Keratinocyte (primary cell): ENCODE measurements at regions not wholly inside any gene's neighbourhood (a gene's known extent, or its start where the extent isn't known, plus 50 kb on each side); places are given as distances from the start of the nearest gene placed in this dataset.

ENCODE experiments used
- DNase-seq: peaks from one replicate; pipeline ENCODE4 v3.0.0-alpha.2; 2011; ENCODE audit warnings: low read depth, missing footprints, low spot score
- FAIRE-seq: peaks from 2 replicates; lab custom pipeline; 2011; peaks lifted over from hg19 to GRCh38; lab: Jason Lieb, UNC
- H2AFZ ChIP-seq: 2 replicates; pipeline ENCODE4 v1.6.0; 2012; ENCODE audit warnings: low read length, control low read depth, inconsistent platforms; ENCODE audit not compliant: control insufficient read depth
- H3K27ac ChIP-seq: 2 replicates; pipeline ENCODE4 v1.5.1; 2011; ENCODE audit warnings: low read length; ENCODE audit not compliant: control insufficient read depth, insufficient read depth
- H3K27me3 ChIP-seq: 3 replicates; pipeline ENCODE4 v1.6.0; 2011; ENCODE audit warnings: low read length; ENCODE audit not compliant: control insufficient read depth, insufficient read depth; ENCODE audit errors: extremely low read depth
- H3K36me3 ChIP-seq, 2 experiments: 2 replicates in 1 of 2; 3 replicates in 1 of 2; pipeline ENCODE4 v1.5.1; 2011; ENCODE audit warnings: low read length in 2 of 2, mild to moderate bottlenecking in 1 of 2; ENCODE audit not compliant: control insufficient read depth in 2 of 2, insufficient read depth in 2 of 2; ENCODE audit errors: extremely low read depth in 1 of 2
- H3K4me1 ChIP-seq: 3 replicates; pipeline ENCODE4 v1.5.1; 2011; ENCODE audit warnings: low read length; ENCODE audit not compliant: control insufficient read depth, insufficient read depth; ENCODE audit errors: extremely low read depth
- H3K4me2 ChIP-seq: 3 replicates; pipeline ENCODE4 v1.6.0; 2011; ENCODE audit warnings: low read depth, low read length; ENCODE audit not compliant: control insufficient read depth, insufficient read depth; ENCODE audit errors: extremely low read depth
- H3K4me3 ChIP-seq, 3 experiments: fragments of 200-600 bp in 1 of 3; sonication (generic) in 1 of 3; 2 replicates in 2 of 3; 3 replicates in 1 of 3; pipeline ENCODE4 v1.5.1; 2011 to 2016; ENCODE audit warnings: low read length in 3 of 3, mild to moderate bottlenecking in 3 of 3, control low read depth in 2 of 3, inconsistent platforms in 1 of 3, low read depth in 1 of 3, mixed read lengths in 1 of 3, mixed run types in 1 of 3, moderate library complexity in 1 of 3; ENCODE audit not compliant: control insufficient read depth in 2 of 3, insufficient read depth in 2 of 3; ENCODE audit errors: extremely low read depth in 1 of 3
- H3K79me2 ChIP-seq: 2 replicates; pipeline ENCODE4 v1.6.0; 2012; ENCODE audit warnings: low read length; ENCODE audit not compliant: control insufficient read depth, insufficient read depth
- H3K9ac ChIP-seq: 3 replicates; pipeline ENCODE4 v1.6.0; 2011; ENCODE audit warnings: low read length; ENCODE audit not compliant: control insufficient read depth, insufficient read depth; ENCODE audit errors: extremely low read depth
- H3K9me1 ChIP-seq: 3 replicates; pipeline ENCODE4 v1.6.0; 2011; ENCODE audit warnings: low read length; ENCODE audit not compliant: control insufficient read depth, insufficient read depth; ENCODE audit errors: extremely low read depth
- H3K9me3 ChIP-seq: 2 replicates; pipeline ENCODE4 v1.5.1; 2012; ENCODE audit warnings: low read depth, low read length; ENCODE audit not compliant: control insufficient read depth
- H4K20me1 ChIP-seq: 3 replicates; pipeline ENCODE4 v1.6.0; 2011; ENCODE audit warnings: low read length; ENCODE audit not compliant: control insufficient read depth, insufficient read depth; ENCODE audit errors: extremely low read depth
- EZH2 ChIP-seq: IDR thresholded peaks from one replicate; pipeline ENCODE4 v1.6.1; 2012; ENCODE audit warnings: inconsistent platforms, mild to moderate bottlenecking, low read length, moderate library complexity
- dilution Hi-C: fragments of 300-500 bp; cut with MboI; formaldehyde crosslinking; loops from one replicate; pipeline ENCODE4 v1.7.0; 2020; ENCODE audit warnings: low sequenced_read_pairs; ENCODE audit not compliant: extremely low pct_ligation_motif_present
- TF ChIP-seq, protein P1 (sequence below), 3 experiments: IDR thresholded peaks in 1 of 3; conservative IDR thresholded peaks in 1 of 3; optimal IDR thresholded peaks in 1 of 3; 2 replicates in 2 of 3; 3 replicates in 1 of 3; pipeline versions ENCODE3 to v1.5.1; 2011; ENCODE audit warnings: low read length in 3 of 3, mild to moderate bottlenecking in 3 of 3, moderate library complexity in 2 of 3, control low read depth in 1 of 3, inconsistent platforms in 1 of 3; ENCODE audit not compliant: insufficient read depth in 2 of 3; ENCODE audit errors: extremely low read depth in 1 of 3

DNA sequence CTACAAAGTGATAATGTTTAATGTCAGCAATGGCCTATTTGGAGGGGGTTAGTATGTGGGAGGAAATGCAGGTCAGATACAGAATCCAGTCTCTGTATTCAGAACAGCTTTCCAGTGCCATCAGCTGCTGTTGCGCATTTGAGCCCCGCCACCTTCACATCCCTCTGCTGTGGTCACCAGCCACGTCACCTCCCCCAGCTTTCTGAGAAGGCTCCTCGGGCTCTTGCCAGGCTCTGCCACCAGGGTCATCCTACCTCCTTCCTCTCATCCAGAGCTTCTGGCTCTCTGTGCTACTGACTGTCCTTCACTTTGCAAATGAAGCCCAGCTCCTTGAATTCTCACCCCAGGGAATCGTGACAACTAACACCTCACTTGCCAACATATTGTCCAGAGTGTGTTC is 138.8 kb downstream of the PIK3R1 start:
- TF ChIP-seq, protein P1, sequence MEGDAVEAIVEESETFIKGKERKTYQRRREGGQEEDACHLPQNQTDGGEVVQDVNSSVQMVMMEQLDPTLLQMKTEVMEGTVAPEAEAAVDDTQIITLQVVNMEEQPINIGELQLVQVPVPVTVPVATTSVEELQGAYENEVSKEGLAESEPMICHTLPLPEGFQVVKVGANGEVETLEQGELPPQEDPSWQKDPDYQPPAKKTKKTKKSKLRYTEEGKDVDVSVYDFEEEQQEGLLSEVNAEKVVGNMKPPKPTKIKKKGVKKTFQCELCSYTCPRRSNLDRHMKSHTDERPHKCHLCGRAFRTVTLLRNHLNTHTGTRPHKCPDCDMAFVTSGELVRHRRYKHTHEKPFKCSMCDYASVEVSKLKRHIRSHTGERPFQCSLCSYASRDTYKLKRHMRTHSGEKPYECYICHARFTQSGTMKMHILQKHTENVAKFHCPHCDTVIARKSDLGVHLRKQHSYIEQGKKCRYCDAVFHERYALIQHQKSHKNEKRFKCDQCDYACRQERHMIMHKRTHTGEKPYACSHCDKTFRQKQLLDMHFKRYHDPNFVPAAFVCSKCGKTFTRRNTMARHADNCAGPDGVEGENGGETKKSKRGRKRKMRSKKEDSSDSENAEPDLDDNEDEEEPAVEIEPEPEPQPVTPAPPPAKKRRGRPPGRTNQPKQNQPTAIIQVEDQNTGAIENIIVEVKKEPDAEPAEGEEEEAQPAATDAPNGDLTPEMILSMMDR (optimal IDR thresholded peaks at IDR 0.05 in 1 of 3, IDR thresholded peaks at IDR 0.05 in 1 of 3, conservative IDR thresholded peaks at IDR 0.05 in 1 of 3; ENCODE audit: extremely low read depth in 1 of 3, insufficient read depth in 2 of 3, low read length in 3 of 3) = no peak
- no peak for TF ChIP-seq EZH2
- Histone ChIP-seq H3K27me3 (no peaks in the 10 kb centered on the region), H4K20me1 (no peaks in the 10 kb centered on the region), H3K9me1 (no peaks in the 10 kb centered on the region), H3K9me3 (no peaks in the 10 kb centered on the region), H3K4me2 (no peak overlapping the region), H2AFZ (no peak overlapping the region), H3K27ac (no peak overlapping the region), H3K36me3 (no peaks in the 10 kb centered on the region), H3K4me1 (no peaks in the 10 kb centered on the region), H3K9ac (no peak overlapping the region), H3K4me3 (no peak overlapping the region), H3K79me2 (no peaks in the 10 kb centered on the region)
- dilution Hi-C loops = no loop called here
- FAIRE-seq (no peak), DNase-seq (no peak)

DNA sequence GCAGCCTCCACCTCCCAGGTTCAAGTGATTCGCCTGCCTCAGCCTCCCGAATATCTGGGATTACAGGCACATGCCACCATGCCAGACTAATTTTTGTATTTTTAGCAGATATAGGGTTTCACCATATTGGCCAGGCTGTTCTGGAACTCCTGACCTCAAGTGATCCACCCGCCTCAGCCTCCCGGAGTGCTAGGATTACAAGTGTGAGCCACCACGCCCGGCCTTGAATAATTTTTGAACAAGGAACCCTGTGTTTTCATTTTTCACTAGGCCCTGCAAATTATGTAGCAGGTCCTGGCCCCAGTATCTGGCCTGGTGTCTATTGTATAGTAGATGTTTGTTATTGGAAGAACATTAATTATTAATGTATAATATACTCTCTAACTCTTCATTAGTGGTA is 140.7 kb downstream of the PIK3R1 start:
- Histone ChIP-seq H3K4me3 (no peak overlapping the region), H3K27ac (no peak overlapping the region), H2AFZ (no peak overlapping the region), H3K36me3 (no peaks in the 10 kb centered on the region), H3K27me3 (no peaks in the 10 kb centered on the region), H4K20me1 (no peaks in the 10 kb centered on the region), H3K9ac (no peak overlapping the region), H3K79me2 (no peaks in the 10 kb centered on the region), H3K4me1 (no peaks in the 10 kb centered on the region), H3K4me2 (no peak overlapping the region), H3K9me3 (no peaks in the 10 kb centered on the region), H3K9me1 (no peaks in the 10 kb centered on the region)
- TF ChIP-seq EZH2 = no peak
- TF ChIP-seq, protein P1 (optimal IDR thresholded peaks at IDR 0.05 in 1 of 3, IDR thresholded peaks at IDR 0.05 in 1 of 3, conservative IDR thresholded peaks at IDR 0.05 in 1 of 3; ENCODE audit: extremely low read depth in 1 of 3, insufficient read depth in 2 of 3, low read length in 3 of 3) = no peak
- FAIRE-seq (no peak), DNase-seq (no peak)
- dilution Hi-C loops = no loop called here
